Right lobe of liver (tissue), 6 donors: ENCODE measurements at regions not wholly inside any gene's neighbourhood (a gene's known extent, or its start where the extent isn't known, plus 50 kb on each side); places are given as distances from the start of the nearest gene placed in this dataset.

Experiments
- ATAC-seq, 4 donors: fragments of 200-7000 bp; cut with Tn5 transposase; one replicate each; pipeline ENCODE4 v1.9.1; 2020; ENCODE audit warnings: mild to moderate bottlenecking in 4 of 4, moderate library complexity in 4 of 4
- DNase-seq, 3 donors: peaks; one replicate each; pipeline ENCODE4 v3.0.0-alpha.2; 2020
- H3K27ac ChIP-seq, 3 donors: fragments of 200-600 bp; one replicate each; pipeline ENCODE4 v1.8.0; 2022
- H3K27me3 ChIP-seq, 2 donors: fragments of 200-600 bp; one replicate each; pipeline ENCODE4 v1.8.0; 2022
- H3K36me3 ChIP-seq, 4 donors: fragments of 200-600 bp; sonication (generic) in 1 of 4; one replicate each; pipeline versions ENCODE4 v1.5.1 to v1.8.0; 2017 to 2022; ENCODE audit warnings: control low read depth in 1 of 4
- H3K4me1 ChIP-seq, 4 donors: fragments of 200-600 bp; sonication (generic) in 1 of 4; one replicate each; pipeline versions ENCODE4 v1.5.1 to v1.8.0; 2017 to 2022; ENCODE audit warnings: control low read depth in 1 of 4
- H3K4me3 ChIP-seq, 3 donors: fragments of 200-600 bp; one replicate each; pipeline ENCODE4 v1.8.0; 2022
- H3K9me3 ChIP-seq, 4 donors: fragments of 200-600 bp; sonication (generic) in 1 of 4; one replicate each; pipeline versions ENCODE4 v1.5.1 to v1.8.0; 2017 to 2022; ENCODE audit warnings: control low read depth in 1 of 4
- POLR2A ChIP-seq: fragments of 450-650 bp; IDR thresholded peaks from one replicate; pipeline ENCODE4 v1.6.1; 2017; ENCODE audit warnings: antibody characterized with exemption, mild to moderate bottlenecking
- WGBS: methylation state at CpG from one replicate; pipeline ENCODE4 v1.1.6; 2018; ENCODE audit warnings: low coverage, low lambda C conversion rate; ENCODE audit not compliant: insufficient coverage; ENCODE audit errors: missing lambda C conversion rate; 5-methylcytosine and 5-hydroxymethylcytosine counted together
- intact Hi-C, 2 donors: fragments of 100-400 bp; cut with DNase I; formaldehyde crosslinking; loops; one replicate each; pipeline versions ENCODE4 v1.11.2 to v1.14.1; 2022
- TF ChIP-seq, protein P1 (sequence below), 4 donors: fragments of 200-600 bp in 3 of 4; fragments of 450-650 bp in 1 of 4; IDR thresholded peaks; one replicate each; pipeline versions ENCODE4 v1.5.1 to v1.8.0; 2016 to 2022; ENCODE audit warnings: antibody characterized with exemption in 4 of 4, mild to moderate bottlenecking in 2 of 4
- donor health status: DM: no; HTN: yes; CAD: no.
- donor health status: DM: no; HTN: no; CAD: no.
- donor health status: DM: no; HTN: no; CAD: no.
- donor health status: DM: no; HTN: yes; CAD: no.
- donor health status: DM: no; HTN: yes; CAD: no.

GRCh38 chr1:218524526-218524925 is 179.4 kb downstream of the TGFB2 start:
- ATAC-seq (no peak), DNase-seq (no peak)
- Histone ChIP-seq H3K27ac (no peak overlapping the region), H3K27me3 (no peaks in the 10 kb centered on the region), H3K4me1 (no peaks in the 10 kb centered on the region), H3K36me3 (no peaks in the 10 kb centered on the region), H3K4me3 (no peak overlapping the region), H3K9me3 (no peaks in the 10 kb centered on the region)
- no peak for TF ChIP-seq POLR2A
- TF ChIP-seq, protein P1, sequence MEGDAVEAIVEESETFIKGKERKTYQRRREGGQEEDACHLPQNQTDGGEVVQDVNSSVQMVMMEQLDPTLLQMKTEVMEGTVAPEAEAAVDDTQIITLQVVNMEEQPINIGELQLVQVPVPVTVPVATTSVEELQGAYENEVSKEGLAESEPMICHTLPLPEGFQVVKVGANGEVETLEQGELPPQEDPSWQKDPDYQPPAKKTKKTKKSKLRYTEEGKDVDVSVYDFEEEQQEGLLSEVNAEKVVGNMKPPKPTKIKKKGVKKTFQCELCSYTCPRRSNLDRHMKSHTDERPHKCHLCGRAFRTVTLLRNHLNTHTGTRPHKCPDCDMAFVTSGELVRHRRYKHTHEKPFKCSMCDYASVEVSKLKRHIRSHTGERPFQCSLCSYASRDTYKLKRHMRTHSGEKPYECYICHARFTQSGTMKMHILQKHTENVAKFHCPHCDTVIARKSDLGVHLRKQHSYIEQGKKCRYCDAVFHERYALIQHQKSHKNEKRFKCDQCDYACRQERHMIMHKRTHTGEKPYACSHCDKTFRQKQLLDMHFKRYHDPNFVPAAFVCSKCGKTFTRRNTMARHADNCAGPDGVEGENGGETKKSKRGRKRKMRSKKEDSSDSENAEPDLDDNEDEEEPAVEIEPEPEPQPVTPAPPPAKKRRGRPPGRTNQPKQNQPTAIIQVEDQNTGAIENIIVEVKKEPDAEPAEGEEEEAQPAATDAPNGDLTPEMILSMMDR (IDR thresholded peaks at IDR 0.05), result no peak
- WGBS, result 37% methylated on average over 3 of the region's 4 CpGs
- intact Hi-C loops, result no loop called here

DNA sequence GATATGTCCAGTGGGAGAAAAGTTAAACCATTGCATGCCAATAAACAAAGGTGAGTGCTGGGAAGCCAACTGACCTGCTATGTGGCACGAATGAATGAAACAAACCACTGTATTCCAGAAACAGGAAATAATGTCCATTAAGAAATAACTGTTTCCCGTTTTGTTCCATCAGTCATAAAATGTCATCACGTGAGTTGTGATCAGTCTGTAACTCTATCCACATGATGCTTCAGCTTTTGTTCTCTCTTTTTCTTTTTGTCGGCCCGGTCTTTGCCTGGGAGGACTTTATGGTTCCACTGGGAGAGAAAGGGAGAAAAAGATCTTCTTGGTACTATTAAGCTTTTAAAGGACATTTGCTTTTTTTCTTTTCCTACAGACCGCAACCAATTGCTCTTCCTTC is 179.9 kb downstream of the TGFB2 start:
- WGBS, result 49% methylated on average over 6 of the region's 6 CpGs
- H3K4me3 ChIP-seq, result no peak overlapping the region
- no peaks in the 10 kb centered on the region for H3K36me3 ChIP-seq
- no peaks in the 10 kb centered on the region for H3K27me3 ChIP-seq
- no peaks in the 10 kb centered on the region for H3K9me3 ChIP-seq
- DNase-seq (no peak), ATAC-seq (no peak)
- TF ChIP-seq, protein P1 (IDR thresholded peaks at IDR 0.05), result no peak
- TF ChIP-seq POLR2A, result no peak
- H3K27ac ChIP-seq, result no peak overlapping the region
- intact Hi-C loops, result no loop called here
- no peaks in the 10 kb centered on the region for H3K4me1 ChIP-seq

DNA sequence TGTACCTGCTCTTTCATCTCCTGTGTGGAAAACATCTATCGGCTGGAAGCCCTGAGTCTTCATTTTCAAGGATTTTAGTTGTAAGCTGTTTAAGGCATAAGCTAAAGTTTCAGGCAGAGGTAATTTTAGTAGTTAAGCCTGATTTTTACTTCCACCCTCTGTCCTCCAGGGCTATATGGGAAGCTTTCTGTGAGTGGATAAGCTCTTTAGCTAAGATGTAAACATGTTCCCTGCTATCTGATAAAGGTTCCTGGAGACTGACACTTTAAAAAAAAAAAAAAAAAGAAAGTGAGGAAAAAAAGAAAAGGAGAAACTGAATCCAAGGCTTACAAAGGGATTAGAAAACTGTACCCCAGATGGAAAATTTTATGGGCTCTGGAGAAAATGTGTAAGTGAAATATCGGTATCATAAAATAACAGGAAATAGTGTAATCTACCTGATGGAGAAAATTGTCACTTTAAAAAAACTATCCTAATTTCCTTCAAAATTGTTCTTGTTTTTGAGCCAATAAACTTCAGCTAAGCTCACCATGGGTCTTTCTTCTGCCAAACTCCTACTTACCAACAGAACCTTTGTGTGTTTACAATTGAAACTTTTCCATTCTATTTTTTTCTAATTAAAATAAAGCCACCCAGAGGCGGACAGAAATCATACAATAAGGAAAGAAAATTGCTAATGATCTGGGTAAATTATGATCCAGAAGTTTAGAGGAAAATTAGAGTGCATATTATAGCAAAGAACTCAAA is 180.5 kb downstream of the TGFB2 start:
- Histone ChIP-seq H3K27ac (no peak overlapping the region), H3K4me1 (no peaks in the 10 kb centered on the region), H3K27me3 (no peaks in the 10 kb centered on the region), H3K4me3 (no peak overlapping the region), H3K9me3 (no peaks in the 10 kb centered on the region), H3K36me3 (no peaks in the 10 kb centered on the region)
- DNase-seq, result no peak
- WGBS, result 68% methylated on average over 3 of the region's 3 CpGs
- intact Hi-C loops, result no loop called here
- no peak for ATAC-seq
- no peak for TF ChIP-seq POLR2A
- TF ChIP-seq, protein P1 (IDR thresholded peaks at IDR 0.05), result no peak

DNA sequence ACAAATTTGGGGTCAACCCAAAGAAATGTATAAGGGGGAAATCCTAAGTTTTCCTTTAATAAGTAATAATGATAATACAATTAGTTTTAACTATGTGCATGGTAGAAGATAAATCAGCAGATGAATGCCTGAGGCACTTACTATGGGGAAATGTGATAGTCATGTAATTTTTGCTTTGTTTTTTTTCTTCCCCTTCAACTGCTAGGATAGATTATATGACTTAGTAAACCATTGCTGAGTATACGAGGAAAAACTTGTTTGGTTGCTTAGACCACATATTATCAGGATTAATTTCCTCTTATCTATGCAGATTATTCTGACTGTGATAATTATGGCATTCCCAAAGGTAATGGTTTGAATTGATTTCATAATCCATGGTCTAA is 181.1 kb downstream of the TGFB2 start:
- Histone ChIP-seq H3K9me3 (no peaks in the 10 kb centered on the region), H3K36me3 (no peaks in the 10 kb centered on the region), H3K4me3 (no peak overlapping the region), H3K27me3 (no peaks in the 10 kb centered on the region), H3K27ac (no peak overlapping the region), H3K4me1 (no peaks in the 10 kb centered on the region)
- TF ChIP-seq, protein P1 (IDR thresholded peaks at IDR 0.05), result no peak
- no peak for TF ChIP-seq POLR2A
- ATAC-seq, result no peak
- intact Hi-C loops, result no loop called here
- no peak for DNase-seq
- WGBS, result 69% methylated on average over 1 of the region's 1 CpG
